ENCODE measurements at regions not wholly inside any gene's neighbourhood (a gene's known extent, or its start where the extent isn't known, plus 50 kb on each side); places are given as distances from the start of the nearest gene placed in this dataset.

- no peak for DNase-seq (ENCODE audit: low read depth in 2 of 2)
These were observed 54.7 kb upstream of the DSCAM start for GRCh38 chr21:40901691-40902090.

- DNase-seq (ENCODE audit: low read depth in 2 of 2), result no peak
These were observed 55.3 kb upstream of the DSCAM start for GRCh38 chr21:40902299-40902698.

GRCh38 chr21:40902993-40903392, 56.0 kb upstream of the DSCAM start:
- DNase-seq (ENCODE audit: low read depth in 2 of 2), result no peak

GRCh38 chr21:40905251-40905650, 58.3 kb upstream of the DSCAM start:
- no peak for DNase-seq (ENCODE audit: low read depth in 2 of 2)

- no peak for DNase-seq (ENCODE audit: low read depth in 2 of 2)
These were observed 65.4 kb upstream of the DSCAM start for GRCh38 chr21:40912375-40912774.

GRCh38 chr21:40915114-40915513, 68.2 kb upstream of the DSCAM start:
- no peak for DNase-seq (ENCODE audit: low read depth in 2 of 2)

GRCh38 chr21:40923407-40923806, 76.4 kb upstream of the DSCAM start:
- no peak for DNase-seq (ENCODE audit: low read depth in 2 of 2)

- no peak for DNase-seq (ENCODE audit: low read depth in 2 of 2)
These were observed 76.9 kb upstream of the DSCAM start for GRCh38 chr21:40923901-40924300.

GRCh38 chr21:40924641-40925040, 77.7 kb upstream of the DSCAM start:
- DNase-seq (ENCODE audit: low read depth in 2 of 2), result no peak

- no peak for DNase-seq (ENCODE audit: low read depth in 2 of 2)
These were observed 79.3 kb upstream of the DSCAM start for GRCh38 chr21:40926238-40926637.

- DNase-seq (ENCODE audit: low read depth in 2 of 2), result no peak
These were observed 82.9 kb upstream of the DSCAM start for GRCh38 chr21:40929833-40930232.

GRCh38 chr21:40931197-40931596, 84.2 kb upstream of the DSCAM start:
- DNase-seq (ENCODE audit: low read depth in 2 of 2), result no peak

GRCh38 chr21:40936178-40936577, 89.2 kb upstream of the DSCAM start:
- no peak for DNase-seq (ENCODE audit: low read depth in 2 of 2)

- no peak for DNase-seq (ENCODE audit: low read depth in 2 of 2)
These were observed 89.9 kb upstream of the DSCAM start for GRCh38 chr21:40936771-40937261.

- no peak for DNase-seq (ENCODE audit: low read depth in 2 of 2)
These were observed 91.1 kb upstream of the DSCAM start for GRCh38 chr21:40938078-40938477.

- no peak for DNase-seq (ENCODE audit: low read depth in 2 of 2)
These were observed 91.7 kb upstream of the DSCAM start for GRCh38 chr21:40938611-40939010.

- DNase-seq (ENCODE audit: low read depth in 2 of 2), result no peak
These were observed 100.8 kb upstream of the DSCAM start for GRCh38 chr21:40947713-40948112.

GRCh38 chr21:40950970-40951369, 104.0 kb upstream of the DSCAM start:
- no peak for DNase-seq (ENCODE audit: low read depth in 2 of 2)

- DNase-seq (ENCODE audit: low read depth in 2 of 2), result no peak
These were observed 105.8 kb upstream of the DSCAM start for GRCh38 chr21:40952551-40953323.

- DNase-seq (ENCODE audit: low read depth in 2 of 2), result no peak
These were observed 117.7 kb upstream of the DSCAM start for GRCh38 chr21:40964691-40965090.

GRCh38 chr21:40967771-40968170, 120.8 kb upstream of the DSCAM start:
- DNase-seq (ENCODE audit: low read depth in 2 of 2), result no peak

- DNase-seq (ENCODE audit: low read depth in 2 of 2), result no peak
These were observed 125.2 kb upstream of the DSCAM start for GRCh38 chr21:40972151-40972550.

GRCh38 chr21:40976198-40977109, 129.5 kb upstream of the DSCAM start:
- no peak for DNase-seq (ENCODE audit: low read depth in 2 of 2)

Measured in stimulated activated CD4-positive, alpha-beta T cell treated with anti-CD3 and anti-CD28 coated beads, Interleukin-1b, Interleukin-23, amount 100 ng/mL, for 1 hour (primary cell).